HG03520 (cell line): ENCODE measurements at regions not wholly inside any gene's neighbourhood (a gene's known extent, or its start where the extent isn't known, plus 50 kb on each side); places are given as distances from the start of the nearest gene placed in this dataset.

Source experiments
- ATAC-seq: cut with Tn5 transposase; IDR thresholded peaks from one replicate; pipeline ENCODE4 v1.9.1; 2021; ENCODE audit warnings: mild to moderate bottlenecking, moderate library complexity; ENCODE audit not compliant: unreplicated experiment

DNA sequence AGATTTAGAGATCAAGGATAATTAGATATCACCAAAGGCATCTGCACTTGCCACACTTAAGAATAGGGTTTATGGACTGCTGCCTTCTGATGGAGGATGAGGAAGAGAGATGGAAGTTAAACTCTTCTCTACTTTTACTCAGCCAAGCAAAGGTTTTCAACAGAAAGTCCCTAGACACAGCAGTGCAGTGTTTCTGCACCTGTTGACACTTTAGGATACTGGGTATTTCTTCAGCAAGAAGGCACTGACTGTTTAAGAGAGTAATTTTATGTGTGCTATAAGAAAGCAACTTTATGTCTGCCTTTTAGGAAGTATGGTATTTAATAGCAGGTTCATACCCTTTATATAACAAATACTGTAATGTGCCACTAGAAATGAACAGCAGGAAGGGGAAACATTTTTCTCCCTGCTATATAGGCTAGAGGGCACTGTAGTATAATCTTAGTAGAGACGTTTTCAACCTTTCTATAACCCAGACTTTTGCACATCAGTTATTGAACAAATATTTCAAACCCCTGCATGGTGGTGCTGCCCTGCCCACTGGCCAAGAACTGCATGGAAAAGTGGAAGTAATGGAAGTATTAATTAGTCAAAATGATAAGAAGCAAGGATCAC, 225.0 kb upstream of the GRIP1 start:
- ATAC-seq, result no peak

DNA sequence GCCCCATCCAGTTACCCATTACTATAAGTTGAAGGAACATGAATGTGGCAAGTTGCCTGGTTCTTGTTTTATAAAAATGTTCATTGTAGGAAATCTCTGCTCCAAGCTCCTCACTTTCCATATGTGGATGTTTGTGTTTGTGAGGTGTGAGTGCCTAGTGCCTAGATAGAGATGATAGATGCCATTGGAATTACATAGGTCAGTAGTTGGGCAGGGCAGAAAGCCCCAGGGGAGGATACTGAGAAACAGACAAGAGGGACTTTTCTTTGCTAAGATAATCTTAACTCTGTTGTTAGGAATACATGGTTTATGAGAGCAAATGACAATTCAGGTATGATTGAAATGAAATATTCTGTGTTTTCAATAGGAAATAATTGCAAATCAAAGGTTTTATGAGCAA, 226.3 kb upstream of the GRIP1 start:
- no peak for ATAC-seq

DNA sequence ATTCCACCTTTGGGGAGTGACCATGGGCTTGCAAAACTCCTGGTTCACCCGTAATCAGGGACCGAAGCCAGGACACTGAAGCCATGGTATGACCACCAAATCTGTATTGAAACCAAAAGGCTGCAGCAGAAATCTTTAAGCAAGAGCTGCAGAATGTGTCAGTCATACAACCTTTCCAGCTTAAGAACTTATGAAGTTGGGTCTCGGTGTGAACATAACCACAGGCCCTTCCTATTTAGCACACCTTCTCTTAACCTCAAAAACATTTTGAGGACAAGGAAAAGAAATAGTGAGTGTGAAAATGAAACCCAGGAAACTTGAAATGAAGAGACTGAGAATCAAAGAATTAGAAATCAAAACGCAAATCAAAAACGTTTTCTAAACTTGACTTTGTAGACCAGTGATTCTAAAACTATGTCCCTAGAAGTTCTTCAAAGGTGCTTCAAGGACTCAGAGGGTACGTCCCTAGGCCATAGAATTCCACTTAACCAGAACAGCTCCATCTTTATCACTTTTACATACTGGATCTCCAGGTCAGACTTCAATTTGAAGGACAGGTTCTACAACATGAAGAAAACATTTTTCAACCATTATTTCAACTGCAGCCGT, 231.6 kb upstream of the GRIP1 start:
- ATAC-seq, result no peak

DNA sequence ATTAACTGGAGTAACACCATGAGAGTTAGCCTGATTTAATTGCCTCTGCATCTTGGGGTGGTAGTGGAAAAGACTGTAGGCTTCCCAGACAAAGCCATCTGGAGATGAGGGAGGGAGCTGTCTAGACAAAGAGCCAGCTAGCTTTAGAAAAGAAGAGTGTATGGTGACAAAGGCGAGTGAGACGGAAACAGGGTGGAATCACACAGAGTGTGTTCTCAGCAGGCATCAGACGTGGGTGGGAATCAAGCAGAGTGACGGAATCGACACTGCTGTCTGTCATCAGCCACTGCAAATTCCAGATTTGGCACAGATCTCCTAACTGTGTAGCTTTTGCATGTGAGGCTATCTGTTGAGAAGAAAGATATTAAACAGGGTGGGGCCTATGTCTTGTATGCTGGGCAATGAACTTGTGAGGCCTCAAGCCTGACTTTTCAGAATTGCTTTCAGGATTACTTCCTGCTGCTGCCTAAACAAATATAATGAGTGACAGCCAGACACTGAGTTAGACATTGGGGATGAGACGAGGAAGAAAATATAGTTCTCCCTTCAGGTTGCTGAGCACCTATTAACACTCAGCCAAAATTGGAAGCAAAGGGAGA, 236.5 kb upstream of the GRIP1 start:
- ATAC-seq, result no peak

DNA sequence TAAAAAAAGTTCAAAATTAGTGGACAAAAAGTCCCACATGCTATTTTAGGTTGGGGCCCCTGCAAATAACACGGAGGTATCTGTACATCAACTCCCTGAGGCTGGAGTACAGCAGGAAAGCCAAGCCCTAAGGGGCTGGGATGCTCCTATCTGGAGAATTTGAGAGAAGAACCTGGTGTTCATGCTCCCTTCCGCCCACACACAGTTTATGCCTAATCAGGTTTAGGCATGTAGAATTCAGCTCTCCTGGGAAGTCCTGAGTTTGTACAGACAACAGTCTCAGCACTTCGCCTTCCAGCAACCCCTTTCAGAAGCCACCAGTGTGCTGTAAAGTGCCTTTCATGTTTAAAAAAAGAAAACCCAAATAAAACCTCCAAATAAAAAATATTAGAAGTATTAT, 237.3 kb upstream of the GRIP1 start:
- no peak for ATAC-seq

DNA sequence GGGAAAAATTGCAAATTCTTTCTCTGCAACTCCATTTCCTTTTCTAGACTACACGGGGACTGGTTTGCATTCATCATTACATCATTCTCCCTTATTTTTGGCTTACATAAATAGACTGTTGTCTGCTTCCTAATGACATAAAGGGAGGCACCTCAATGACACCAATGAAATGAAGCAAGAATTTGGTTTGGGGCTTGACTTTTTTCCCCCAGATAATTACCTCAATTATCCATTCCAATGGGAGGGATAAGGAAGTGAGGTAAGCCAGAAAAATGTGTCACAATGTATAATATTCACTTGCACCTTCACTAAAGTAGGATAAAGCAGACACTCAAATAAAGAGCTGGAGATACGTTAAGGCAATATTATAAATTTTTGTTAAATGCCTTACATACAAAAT, 240.6 kb upstream of the GRIP1 start:
- no peak for ATAC-seq

DNA sequence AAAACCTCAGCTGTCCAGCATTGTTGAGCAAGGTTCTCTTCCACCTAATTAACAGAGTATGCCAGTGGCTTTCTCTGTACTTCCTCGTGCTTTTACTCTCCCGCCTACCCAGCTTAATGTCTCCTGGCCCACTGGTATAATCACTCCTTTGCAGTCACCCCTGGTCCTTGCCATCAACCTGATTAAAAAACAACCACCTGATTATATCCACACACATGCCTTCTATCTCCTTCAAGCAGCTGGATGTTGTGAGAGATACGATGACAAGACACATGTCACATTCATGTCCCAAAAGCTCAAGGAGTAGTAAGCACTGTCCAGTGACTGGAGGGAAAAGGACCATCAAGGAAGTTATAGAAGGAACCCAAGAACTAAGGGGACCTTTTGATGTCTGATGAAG, 241.3 kb upstream of the GRIP1 start:
- ATAC-seq, result no peak

DNA sequence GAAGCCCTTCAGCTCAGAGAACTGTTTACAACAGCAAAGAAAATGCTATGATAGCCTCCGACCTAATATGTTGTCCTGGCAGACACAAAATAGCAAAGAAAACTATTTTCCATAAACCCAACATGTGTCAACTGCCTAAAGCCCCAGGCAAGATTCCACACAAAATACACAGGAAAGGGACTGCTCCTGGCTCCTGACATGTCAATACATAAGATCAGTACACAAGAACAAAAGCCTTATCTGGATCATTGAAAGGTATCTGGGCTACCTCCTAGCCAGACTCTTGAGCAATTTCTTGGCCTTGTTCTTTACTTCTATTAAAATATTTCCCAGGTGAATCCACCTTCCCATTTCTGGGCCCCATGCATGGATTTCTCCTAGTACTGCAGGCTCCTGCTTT, 242.3 kb upstream of the GRIP1 start:
- no peak for ATAC-seq

DNA sequence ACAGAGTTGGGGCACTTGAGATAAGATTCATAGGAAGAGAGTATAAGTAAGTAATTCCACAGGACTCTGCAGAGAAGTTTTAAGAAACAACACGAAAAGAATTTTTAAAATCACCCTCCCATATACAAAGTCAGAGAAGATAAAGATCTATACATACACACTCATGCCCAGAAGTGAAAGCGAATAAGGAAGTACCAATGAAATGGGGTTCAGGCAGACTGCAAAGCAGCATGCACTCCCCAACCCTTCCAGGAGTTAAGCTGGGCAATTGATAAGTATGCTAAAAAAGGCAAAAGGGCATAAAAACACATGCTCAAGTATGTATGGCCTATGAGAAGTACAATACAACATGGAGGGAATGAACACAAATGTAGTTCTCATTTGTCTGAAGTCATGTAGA, 246.2 kb upstream of the GRIP1 start:
- no peak for ATAC-seq

DNA sequence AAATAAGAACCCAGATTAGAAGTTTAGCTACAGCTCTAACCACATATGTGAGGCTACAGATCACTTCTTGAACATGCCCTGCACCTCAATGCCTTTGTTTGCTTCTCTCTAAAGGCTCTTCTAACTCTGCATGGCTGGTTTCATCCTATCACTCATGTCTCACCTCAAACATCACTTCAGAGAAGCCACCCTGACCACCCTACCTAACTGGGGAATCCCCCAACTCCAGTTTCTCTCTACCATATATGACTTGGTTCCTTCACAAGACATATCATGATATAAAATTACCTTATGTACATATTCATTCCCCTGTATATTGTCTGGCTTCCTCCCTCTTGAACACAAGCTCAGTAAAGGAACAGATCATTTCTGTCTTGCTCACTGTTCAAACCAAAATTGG, 250.2 kb upstream of the GRIP1 start:
- ATAC-seq, result no peak

DNA sequence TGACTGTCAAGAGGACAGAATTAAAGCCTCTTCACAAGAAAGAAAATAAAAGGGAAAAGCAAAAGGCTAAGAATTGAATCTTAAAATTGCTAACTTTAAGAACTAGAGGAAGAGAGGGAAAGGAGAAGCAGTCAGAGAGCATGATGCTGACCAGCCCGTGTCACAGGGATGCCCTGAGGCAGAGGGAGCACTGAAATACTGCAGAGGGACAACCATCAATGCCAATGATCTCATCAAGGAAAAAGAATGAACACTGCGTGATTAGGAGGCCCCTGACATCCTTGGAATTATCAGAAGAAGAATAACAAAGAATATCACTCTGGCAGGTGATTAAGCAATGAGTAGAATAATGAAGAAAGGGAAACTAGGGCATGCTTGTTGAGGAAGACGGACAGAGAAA, 252.2 kb upstream of the GRIP1 start:
- ATAC-seq, result no peak

DNA sequence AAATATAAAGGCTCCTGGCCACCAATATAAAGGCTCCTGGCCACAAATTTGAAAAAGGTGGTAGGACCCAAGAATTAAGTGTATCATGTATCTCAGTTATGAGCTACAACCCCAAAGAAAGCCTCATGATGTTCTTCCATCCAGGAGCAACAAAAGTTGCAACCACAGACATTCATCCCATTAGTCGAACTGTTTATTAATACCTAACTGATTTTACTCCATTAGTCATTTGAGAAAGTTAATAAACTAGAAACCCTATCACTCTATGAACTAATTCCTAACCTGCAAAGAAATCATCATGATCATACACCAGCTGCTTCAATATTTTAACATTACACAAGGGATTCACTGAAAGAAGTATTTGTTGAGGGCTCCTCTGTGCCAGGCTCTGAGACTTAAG, 253.2 kb upstream of the GRIP1 start:
- ATAC-seq, result no peak

DNA sequence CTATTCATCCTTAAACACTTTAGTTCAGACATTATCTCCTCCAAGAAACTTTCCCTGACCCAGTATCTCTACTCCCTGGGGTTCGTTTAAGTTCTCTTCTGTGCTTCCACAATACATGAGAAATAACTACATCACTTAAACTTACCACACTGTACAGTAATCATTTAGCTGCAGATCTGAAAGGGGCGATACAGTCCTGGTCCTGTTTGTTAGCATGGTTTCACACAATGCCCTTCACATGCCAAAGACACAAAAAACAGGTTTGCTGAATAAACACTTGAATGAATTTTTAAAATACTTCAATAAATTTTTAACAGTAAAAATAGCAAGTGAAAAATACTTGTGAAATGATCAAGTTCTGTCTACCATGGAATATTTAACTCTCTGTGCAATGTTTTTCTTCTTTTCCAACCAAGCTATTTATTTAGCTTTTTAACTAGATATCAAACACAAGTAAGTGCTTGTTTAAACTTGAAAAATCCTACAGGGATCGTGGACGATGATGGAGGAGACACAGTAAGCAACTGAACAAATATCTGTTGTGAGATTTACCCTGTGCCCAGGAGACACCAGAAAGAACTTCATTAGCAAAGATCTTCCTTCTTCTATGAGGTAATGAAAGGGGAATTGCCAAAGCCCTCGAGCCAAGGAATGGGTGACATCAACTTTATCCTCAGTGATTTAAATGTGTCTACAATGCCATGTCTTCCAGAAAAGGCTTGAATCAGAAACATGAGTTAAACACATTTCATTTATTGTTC, 255.6 kb upstream of the GRIP1 start:
- ATAC-seq, result no peak

DNA sequence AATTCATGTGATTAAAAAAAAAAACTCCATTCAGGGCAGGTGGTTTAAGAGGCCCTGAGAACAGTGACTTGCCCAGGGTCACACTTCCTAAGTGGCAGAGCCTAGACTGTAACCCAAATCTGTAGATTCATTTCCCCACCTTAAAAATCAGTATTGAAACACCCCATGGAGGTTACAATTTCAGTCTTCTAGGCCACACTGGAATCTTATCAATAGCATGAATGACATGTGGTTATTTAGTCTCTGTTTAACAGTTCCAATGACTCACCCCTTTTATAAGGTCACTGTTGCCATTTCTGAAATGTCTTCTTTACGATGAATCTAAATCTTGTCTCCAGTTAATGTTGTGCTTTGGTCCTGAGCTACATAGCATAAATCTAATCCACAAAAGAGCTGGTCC, 262.3 kb upstream of the GRIP1 start:
- ATAC-seq, result no peak

DNA sequence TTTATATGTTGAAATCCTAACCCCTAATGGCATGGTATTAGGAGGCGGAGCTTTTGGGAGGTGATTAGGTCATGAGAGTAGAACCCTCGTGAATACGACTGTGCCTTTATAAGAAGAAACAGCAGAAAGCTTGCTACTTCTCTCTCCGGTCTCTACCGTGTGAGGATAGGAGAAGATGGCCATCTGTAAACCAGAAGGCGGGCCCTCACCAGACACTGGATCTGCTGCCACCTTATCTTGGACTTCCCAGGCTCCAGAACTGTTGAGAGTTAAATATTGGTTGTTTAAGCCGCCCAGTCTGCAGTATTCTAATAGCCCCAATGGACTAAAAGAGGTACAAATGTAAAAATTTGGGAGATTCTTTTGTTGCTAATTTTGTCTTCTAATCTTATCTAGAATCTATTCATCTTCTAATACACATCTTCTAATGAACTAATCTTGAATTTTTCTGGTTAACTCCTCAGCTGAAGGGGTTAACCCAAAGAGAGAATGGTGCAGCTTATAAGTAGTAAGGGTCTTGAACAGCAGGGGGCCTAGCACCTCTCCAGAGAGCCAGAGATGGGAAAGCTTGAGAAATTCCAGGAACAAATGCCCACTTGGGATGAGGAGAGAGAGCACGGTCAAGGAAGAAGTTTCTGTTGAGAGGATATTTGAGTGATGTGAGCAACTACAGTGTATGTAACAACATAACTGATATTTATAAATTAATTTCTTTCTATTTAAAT, 264.0 kb upstream of the GRIP1 start:
- ATAC-seq, result no peak

DNA sequence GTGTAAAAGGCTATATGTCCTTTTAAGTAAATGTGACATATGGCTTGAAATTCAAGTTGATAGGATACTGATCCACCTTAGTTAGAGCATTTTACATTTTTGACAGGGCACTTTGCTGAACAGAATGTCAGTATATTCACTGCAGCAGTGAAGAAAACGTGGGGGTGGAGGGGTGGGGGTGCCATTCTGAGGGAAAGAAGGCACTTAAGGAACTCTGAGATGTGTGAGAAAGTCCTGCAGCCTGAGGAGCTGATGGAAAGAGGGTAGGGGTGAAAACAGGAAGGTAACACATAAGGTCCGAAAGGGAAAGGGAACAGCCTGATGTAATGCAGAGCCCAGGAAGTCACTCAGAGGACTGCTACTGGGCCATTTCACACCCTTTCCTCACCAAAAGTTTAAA, 265.5 kb upstream of the GRIP1 start:
- ATAC-seq, result no peak

DNA sequence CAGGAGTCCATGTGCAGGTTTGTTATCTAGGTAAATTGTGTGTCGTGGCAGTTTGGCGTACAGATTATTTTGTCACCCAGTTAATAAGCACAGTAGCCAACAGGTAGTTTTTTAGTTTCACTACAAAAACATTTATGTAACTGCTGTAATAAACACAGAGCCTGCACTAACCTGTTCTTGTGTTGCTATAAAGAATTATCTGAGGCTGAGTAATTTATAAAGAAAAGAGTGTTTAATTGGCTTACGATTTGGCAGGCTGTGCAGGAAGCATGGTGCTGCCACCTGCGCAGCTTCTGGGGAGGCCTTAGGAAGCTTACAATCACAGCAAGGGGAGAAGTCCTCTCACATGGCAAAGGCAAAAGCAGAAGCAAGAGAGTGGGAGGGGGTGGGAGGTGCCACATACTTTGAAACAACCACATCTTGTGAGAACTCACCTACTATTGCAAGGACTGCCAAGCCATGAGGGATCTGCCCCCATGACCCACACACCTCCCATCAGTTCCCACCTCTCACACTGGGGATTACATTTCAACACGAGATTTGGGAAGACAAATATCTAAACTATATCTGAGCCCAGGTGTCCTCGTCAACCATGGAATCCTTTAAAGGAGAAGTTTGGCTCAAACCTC, 266.4 kb upstream of the GRIP1 start:
- no peak for ATAC-seq

DNA sequence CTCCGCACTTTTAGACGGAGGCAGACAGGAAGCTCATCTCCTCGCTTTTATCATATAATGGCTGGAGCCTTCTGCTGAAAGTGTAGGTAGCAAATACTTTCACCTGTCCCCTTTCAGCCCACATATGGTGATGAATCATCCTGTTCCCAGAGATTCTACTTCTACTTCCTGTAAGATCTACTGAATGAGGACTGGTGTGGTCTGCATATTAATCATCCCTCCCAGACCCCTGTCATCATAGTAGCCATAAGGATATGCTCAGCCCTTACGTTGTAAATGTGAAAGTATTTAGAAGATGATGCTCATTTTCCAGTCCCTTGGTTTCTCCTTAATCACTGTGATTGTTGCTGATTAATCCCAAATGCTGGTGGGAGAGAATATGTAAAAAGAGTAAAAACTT, 268.2 kb upstream of the GRIP1 start:
- no peak for ATAC-seq

DNA sequence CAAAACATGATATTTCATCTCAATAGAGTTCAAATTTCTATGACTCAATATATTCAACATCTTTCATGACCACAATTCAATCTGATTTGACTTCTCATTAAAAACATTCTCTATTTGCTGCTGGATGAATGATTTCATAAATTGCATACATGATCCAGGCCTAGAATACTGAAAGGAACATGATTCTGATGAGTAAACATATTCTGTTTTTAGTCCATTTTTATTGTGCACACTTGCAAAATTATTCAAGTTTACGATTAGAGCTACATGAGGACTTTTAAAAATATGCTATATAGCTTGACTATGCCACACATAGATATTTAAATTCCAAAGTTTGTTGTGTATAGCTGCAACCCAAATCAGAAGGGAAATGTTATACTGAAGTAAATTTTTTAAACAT, 273.8 kb upstream of the GRIP1 start:
- ATAC-seq, result no peak

DNA sequence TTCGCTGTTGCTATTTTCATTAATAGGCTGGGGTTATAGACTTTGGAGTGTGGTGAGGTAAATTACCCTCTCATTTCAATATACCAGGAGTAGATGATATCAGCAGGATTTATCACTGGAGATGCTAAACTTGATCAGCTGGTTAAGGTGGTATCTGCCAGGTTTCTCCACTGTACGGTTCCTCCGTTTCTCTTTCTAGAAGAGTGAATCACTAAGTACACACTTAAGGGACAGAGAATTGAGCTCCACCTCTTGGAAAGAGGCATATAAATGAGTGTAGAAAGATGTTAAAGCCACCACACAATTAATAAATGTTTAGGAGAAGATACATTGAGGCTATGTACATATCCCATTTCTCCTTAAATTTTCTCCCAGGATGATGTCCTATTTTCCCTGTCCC, 277.4 kb upstream of the GRIP1 start:
- no peak for ATAC-seq

DNA sequence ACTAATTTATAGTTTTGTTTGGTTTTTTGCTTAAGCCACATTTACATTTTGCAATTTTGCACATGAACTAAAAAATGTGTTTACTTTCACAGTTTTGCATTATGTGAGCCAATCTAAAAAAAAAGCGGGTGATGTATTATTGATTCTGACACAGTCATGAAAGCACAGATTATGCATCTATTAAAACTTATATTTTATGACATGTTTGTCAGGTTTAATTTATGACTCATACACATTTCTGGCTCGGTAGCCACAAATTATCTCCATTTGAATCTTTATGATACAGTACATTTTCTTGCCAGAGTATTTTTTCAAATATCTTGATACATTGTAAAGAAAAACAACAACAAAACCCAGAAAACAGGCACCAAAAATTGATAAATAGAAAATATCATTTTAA, 280.4 kb upstream of the GRIP1 start:
- no peak for ATAC-seq
